ENCODE measurements at regions not wholly inside any gene's neighbourhood (a gene's known extent, or its start where the extent isn't known, plus 50 kb on each side); places are given as distances from the start of the nearest gene placed in this dataset.

DNA sequence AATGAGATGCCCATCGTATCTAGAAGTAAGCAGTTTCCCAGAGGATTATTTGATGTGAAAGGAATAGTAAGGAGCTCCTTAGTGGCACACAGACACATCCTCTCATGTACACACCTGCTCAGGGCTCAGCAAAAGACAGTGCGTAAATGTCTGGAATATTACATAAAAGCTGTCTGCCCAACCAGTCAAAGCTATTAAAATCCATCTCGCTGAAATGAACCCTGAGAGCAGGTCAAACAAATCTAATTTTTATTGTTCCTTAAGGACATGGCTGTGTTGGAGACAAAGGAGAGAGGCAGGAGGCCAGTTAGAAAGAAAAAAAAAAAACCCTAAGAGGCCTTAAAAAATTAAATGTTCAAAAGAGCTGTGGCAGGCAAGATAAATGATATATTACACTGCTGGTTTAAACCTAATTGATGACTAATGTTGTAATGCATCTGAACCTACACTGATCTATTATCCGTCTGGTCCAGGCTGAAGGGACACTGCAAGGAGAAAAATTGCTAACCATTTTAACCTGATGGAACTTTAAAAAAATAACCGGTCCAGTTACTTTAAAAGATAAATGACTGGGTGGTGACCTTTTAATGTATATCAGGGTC is 58.5 kb upstream of the FGGY start:
- DNase-seq (ENCODE audit: low read depth, low spot score), result no peak

DNA sequence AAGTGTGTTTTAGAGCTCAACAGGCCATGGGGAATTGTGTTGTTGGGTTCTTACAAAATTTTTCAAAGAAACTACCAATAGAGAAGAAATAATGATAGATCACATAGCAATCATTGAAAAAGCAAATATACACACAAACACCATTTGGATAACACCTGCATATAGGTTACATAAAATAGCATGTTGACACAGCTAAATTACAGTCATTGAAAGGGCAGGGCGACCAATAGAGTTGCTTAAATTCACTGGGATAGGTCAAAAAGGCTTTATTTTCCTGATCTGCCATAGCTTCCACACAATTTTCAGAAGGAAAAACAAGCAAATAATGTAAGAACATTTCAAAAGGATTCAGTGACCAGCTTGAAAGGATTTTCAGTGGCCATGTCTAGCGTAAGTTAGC is 57.9 kb upstream of the FGGY start:
- DNase-seq (ENCODE audit: low read depth, low spot score), result no peak

DNA sequence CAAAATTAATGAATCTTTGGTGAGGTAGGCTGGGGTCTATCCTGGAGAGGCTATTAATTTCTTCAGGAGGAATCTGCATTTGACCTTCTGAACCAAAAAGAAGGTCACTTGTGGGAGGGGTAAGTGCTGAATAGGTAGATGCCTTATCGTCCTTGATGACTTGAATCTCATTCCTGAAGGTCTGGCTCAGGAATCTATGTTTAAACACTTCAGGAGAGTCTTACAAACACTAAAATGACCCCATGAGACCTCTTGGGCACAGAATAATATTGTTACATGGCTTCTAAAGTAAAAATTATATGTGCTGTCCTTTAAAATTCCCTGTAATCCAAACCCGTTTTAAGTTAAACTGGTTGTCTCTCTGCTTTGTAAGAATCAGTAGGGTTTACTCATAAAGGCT is 55.0 kb upstream of the FGGY start:
- DNase-seq (ENCODE audit: low read depth, low spot score), result no peak

DNA sequence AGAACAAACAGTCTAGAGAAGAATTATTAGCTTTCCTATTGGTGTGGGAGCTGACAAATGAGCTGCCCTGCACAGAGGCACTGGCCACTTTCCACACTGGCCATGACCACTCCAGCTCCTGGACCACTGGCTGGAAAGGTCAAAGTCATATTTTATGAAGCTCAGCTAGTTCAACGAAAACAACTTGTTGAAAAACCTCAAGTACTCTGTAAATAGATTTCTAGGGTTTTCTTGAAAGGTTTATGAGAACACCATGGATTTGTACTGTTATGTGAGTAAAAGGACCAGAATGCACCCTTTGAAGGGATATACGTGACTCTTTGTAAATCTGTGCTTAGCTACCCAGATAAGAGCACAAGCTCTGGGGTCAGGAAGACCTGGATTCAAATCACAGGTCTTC is 54.5 kb upstream of the FGGY start:
- no peak for DNase-seq (ENCODE audit: low read depth, low spot score)

DNA sequence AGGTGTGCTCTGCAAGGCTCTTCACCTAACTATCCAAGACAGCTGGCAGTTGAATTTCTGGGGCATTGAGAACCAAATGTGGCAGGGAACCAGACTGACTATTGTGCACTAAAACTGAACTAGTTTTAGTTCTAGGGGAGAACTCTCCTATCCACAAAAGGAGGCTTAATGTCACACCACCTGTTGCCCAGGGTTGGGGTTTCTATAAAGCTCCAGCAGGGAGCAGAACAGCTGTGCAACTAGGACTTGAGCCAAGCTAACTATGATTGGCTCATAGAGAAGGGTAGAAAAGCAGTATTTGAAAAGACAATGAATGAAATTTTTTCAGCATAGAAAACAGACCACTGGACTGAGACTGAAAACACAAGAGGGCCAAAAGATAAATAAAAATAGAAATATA is 53.3 kb upstream of the FGGY start:
- DNase-seq (ENCODE audit: low read depth, low spot score), result no peak

DNA sequence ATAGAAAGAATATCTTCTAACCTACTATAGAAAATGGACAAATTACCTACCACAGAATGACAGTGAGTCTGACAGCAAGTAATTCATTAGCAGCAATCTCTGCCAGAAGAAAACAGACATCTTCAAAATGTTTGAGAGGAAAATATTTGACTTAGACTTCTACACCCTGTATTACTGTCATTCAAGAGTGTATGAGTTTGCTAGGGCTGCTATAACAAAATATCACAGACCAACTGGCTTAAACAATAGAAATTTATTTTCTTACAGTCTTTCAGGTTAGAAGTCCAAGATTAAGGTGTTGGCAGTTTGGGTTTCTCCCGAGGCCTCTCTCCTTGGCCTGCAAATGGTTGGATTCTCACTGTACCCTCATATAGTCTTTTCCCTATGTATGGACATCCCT is 52.9 kb upstream of the FGGY start:
- DNase-seq (ENCODE audit: low read depth, low spot score), result no peak

DNA sequence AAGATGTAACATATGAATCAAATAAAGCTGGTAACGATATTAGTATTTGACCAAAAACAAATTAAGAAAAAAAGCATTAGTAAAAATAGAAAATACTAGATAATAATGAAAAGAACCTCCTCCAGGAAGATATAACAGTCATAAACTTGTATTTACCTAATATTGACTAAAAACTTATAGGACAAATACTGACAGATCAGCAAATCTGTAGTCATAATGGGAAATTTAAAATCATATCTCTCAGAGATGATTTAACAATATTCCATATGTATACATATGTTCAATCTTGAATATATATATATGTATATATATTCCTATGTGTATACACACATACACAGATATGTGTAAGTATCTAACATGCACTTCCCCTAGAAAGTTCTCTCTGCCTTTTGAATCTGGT is 52.0 kb upstream of the FGGY start:
- DNase-seq (ENCODE audit: low read depth, low spot score), result no peak

All from ELF-1 (cell line).